A549 (cell line): ENCODE measurements at regions not wholly inside any gene's neighbourhood (a gene's known extent, or its start where the extent isn't known, plus 50 kb on each side); places are given as distances from the start of the nearest gene placed in this dataset.

Source experiments
- ATAC-seq, 2 experiments: fragments of 200-7000 bp in 1 of 2; fragments of >200 bp in 1 of 2; cut with Nextera tagmentation in 1 of 2; cut with Tn5 transposase in 1 of 2; 3 replicates each; pipeline versions ENCODE4 v1.8.0 to v1.9.1; 2018 to 2020; ENCODE audit warnings: mild to moderate bottlenecking in 1 of 2, moderate library complexity in 1 of 2
- CTCF ChIA-PET: fragments of 300-600 bp; sonication (Branson Sonifier 250); formaldehyde crosslinking; extraction: SDS; loops from one replicate; lab custom pipeline; 2021; ENCODE audit warnings: antibody characterized with exemption, inconsistent platforms; lab: Yijun Ruan, JAX
- POLR2A ChIA-PET: fragments of 350-600 bp; formaldehyde crosslinking; extraction: SDS; loops from one replicate; lab custom pipeline; 2021; ENCODE audit warnings: antibody characterized with exemption, inconsistent platforms; lab: Yijun Ruan, JAX
- DNase-seq, 2 experiments: peaks; one replicate each; pipeline versions ENCODE4 v3.0.0 to v3.0.0-alpha.2; 2011 to 2016; ENCODE audit warnings: low read depth in 1 of 2, low spot score in 1 of 2
- FAIRE-seq: peaks from 2 replicates; lab custom pipeline; 2011; peaks lifted over from hg19 to GRCh38; lab: Jason Lieb, UNC
- H3K27ac ChIP-seq, 2 experiments: fragments of >200 bp; sonication (Bioruptor Twin); formaldehyde crosslinking; 3 replicates each; pipeline ENCODE4 v1.5.1; 2016 to 2017
- H3K4me1 ChIP-seq: fragments of >200 bp; sonication (Bioruptor Twin); formaldehyde crosslinking; 3 replicates; pipeline ENCODE4 v1.6.1; 2016
- H3K4me2 ChIP-seq: fragments of >200 bp; sonication (Bioruptor Twin); formaldehyde crosslinking; 3 replicates; pipeline ENCODE4 v1.6.1; 2016
- H3K4me3 ChIP-seq: fragments of >200 bp; sonication (Bioruptor Twin); formaldehyde crosslinking; 3 replicates; pipeline ENCODE4 v1.5.1; 2016
- H3K9me3 ChIP-seq: fragments of >200 bp; sonication (Bioruptor Twin); formaldehyde crosslinking; 3 replicates; pipeline ENCODE4 v1.6.1; 2016
- BCL3 ChIP-seq: fragments of >200 bp; sonication (Bioruptor Twin); formaldehyde crosslinking; IDR thresholded peaks from 3 replicates; pipeline ENCODE4 v1.6.1; 2016
- CBX8 ChIP-seq: fragments of 200-600 bp; sonication (generic); IDR thresholded peaks from 2 replicates; pipeline ENCODE4 v1.6.1; 2016
- CHD2 ChIP-seq: fragments of 150-350 bp; IDR thresholded peaks from 2 replicates; pipeline ENCODE4 v1.6.1; 2014; ENCODE audit warnings: low read length; ENCODE audit not compliant: partially characterized antibody
- CHD4 ChIP-seq: fragments of 200-600 bp; sonication (generic); IDR thresholded peaks from 2 replicates; pipeline ENCODE4 v1.6.1; 2016; ENCODE audit warnings: antibody characterized with exemption, mild to moderate bottlenecking, borderline replicate concordance
- EHMT2 ChIP-seq: fragments of 200-600 bp; sonication (generic); IDR thresholded peaks from 2 replicates; pipeline ENCODE4 v1.6.1; 2016; ENCODE audit warnings: antibody characterized with exemption, low read depth, mild to moderate bottlenecking, moderate library complexity
- ELK1 ChIP-seq: fragments of 150-350 bp; IDR thresholded peaks from 2 replicates; pipeline ENCODE4 v1.6.1; 2014; ENCODE audit warnings: low read depth, mild to moderate bottlenecking, low read length
- ESRRA ChIP-seq: fragments of 150-350 bp; IDR thresholded peaks from 2 replicates; pipeline ENCODE4 v1.6.1; 2014; ENCODE audit warnings: mild to moderate bottlenecking, low read length, borderline replicate concordance
- FOSL2 ChIP-seq, 2 experiments: fragments of 450-650 bp in 1 of 2; fragments of >200 bp in 1 of 2; sonication (Bioruptor Twin) in 1 of 2; formaldehyde crosslinking; IDR thresholded peaks; 2 replicates each; pipeline versions ENCODE4 v1.5.0 to v1.6.1; 2016 to 2020; ENCODE audit warnings: mild to moderate bottlenecking in 1 of 2, moderate library complexity in 1 of 2
- HES2 ChIP-seq: fragments of >200 bp; sonication (Bioruptor Twin); formaldehyde crosslinking; IDR thresholded peaks from 2 replicates; pipeline ENCODE4 v1.6.1; 2016
- HOXA7 ChIP-seq: fragments of 250-450 bp; sonication (Bioruptor Pico); IDR thresholded peaks from 2 replicates; pipeline ENCODE4 v1.5.0; 2020; ENCODE audit warnings: mild to moderate bottlenecking, moderate library complexity
- MAZ ChIP-seq: fragments of 150-350 bp; IDR thresholded peaks from 2 replicates; pipeline ENCODE4 v1.6.1; 2014; ENCODE audit warnings: antibody characterized with exemption, low read depth, low read length, borderline replicate concordance
- MYC ChIP-seq: IDR thresholded peaks from 2 replicates; pipeline ENCODE4 v1.6.1; 2012; ENCODE audit warnings: mild to moderate bottlenecking, inconsistent platforms, low read length, improper control_type of control experiment, borderline replicate concordance
- PBX3 ChIP-seq: IDR thresholded peaks from 2 replicates; pipeline ENCODE4 v1.6.1; 2012
- POLR2AphosphoS2 ChIP-seq: conservative IDR thresholded peaks from 2 replicates; pipeline ENCODE4 v1.6.1; 2012; ENCODE audit warnings: low read length, improper control_type of control experiment, inconsistent platforms
- RAD21 ChIP-seq, 2 experiments: fragments of >200 bp in 1 of 2; sonication (Bioruptor Twin) in 1 of 2; formaldehyde crosslinking in 1 of 2; IDR thresholded peaks in 1 of 2; conservative IDR thresholded peaks in 1 of 2; 2 replicates in 1 of 2; 3 replicates in 1 of 2; pipeline ENCODE4 v1.6.1; 2012 to 2018; ENCODE audit warnings: inconsistent platforms in 1 of 2
- RARB ChIP-seq: fragments of 250-450 bp; sonication (Bioruptor Pico); IDR thresholded peaks from 2 replicates; pipeline ENCODE4 v1.8.0; 2021; ENCODE audit warnings: mild to moderate bottlenecking, moderate library complexity
- RCOR1 ChIP-seq: fragments of 150-350 bp; IDR thresholded peaks from 2 replicates; pipeline ENCODE4 v1.6.1; 2014; ENCODE audit warnings: antibody characterized with exemption, low read length, low read depth
- REST ChIP-seq: fragments of 200-600 bp; sonication (generic); IDR thresholded peaks from 2 replicates; pipeline ENCODE4 v1.6.1; 2016; ENCODE audit warnings: antibody characterized with exemption, mild to moderate bottlenecking, moderate library complexity
- USF2 ChIP-seq: fragments of 450-650 bp; IDR thresholded peaks from 2 replicates; pipeline ENCODE4 v1.6.1; 2014; ENCODE audit warnings: antibody characterized with exemption
- ZFP36 ChIP-seq: fragments of 450-650 bp; IDR thresholded peaks from 2 replicates; pipeline ENCODE4 v1.6.1; 2014; ENCODE audit warnings: borderline replicate concordance; ENCODE audit not compliant: partially characterized antibody
- ZNF302 ChIP-seq: fragments of 250-450 bp; sonication (Bioruptor Pico); IDR thresholded peaks from 2 replicates; pipeline ENCODE4 v1.9.0; 2021; ENCODE audit warnings: inconsistent platforms, mild to moderate bottlenecking, moderate library complexity
- WGBS: methylation state at CpG from one replicate; pipeline ENCODE4 v1.1.6; 2017; ENCODE audit errors: missing lambda C conversion rate; 5-methylcytosine and 5-hydroxymethylcytosine counted together

GRCh38 chr13:61029064-61029463, 386.6 kb downstream of the PCDH20 start:
- H3K4me2 ChIP-seq: no peak overlapping the region
- no peaks in the 10 kb centered on the region for H3K4me1 ChIP-seq
- H3K4me3 ChIP-seq: no peak overlapping the region
- TF ChIP-seq BCL3 (no peak), POLR2AphosphoS2 (no peak), RCOR1 (no peak), RAD21 (conservative IDR thresholded peaks at IDR 0.05 in 1 of 2, IDR thresholded peaks at IDR 0.05 in 1 of 2) (no peak), REST (no peak), EHMT2 (no peak), USF2 (no peak), PBX3 (no peak), CHD4 (no peak), MAZ (no peak), ZNF302 (no peak), HOXA7 (CRISPR knock-in tag) (no peak), ELK1 (no peak)
- no peaks in the 10 kb centered on the region for H3K9me3 ChIP-seq
- no peak for FAIRE-seq
- ChIA-PET POLR2A (no interaction called here), CTCF (no interaction called here)
- no peak for ATAC-seq
- no peak for DNase-seq
- 0% methylated on average over 2 of the region's 2 CpGs for WGBS
- no peak overlapping the region for H3K27ac ChIP-seq

GRCh38 chr13:61024046-61024445, 391.6 kb downstream of the PCDH20 start:
- no peak for ATAC-seq
- FAIRE-seq: no peak
- no peaks in the 10 kb centered on the region for H3K9me3 ChIP-seq
- no peak overlapping the region for H3K4me3 ChIP-seq
- no peaks in the 10 kb centered on the region for H3K4me1 ChIP-seq
- POLR2A ChIA-PET: no interaction called here
- CTCF ChIA-PET: no interaction called here
- no peak for DNase-seq
- no peak for TF ChIP-seq MYC
- no peak for TF ChIP-seq MAZ
- no peak for TF ChIP-seq FOSL2 (IDR thresholded peaks at IDR 0.05)
- no peak for TF ChIP-seq FOSL2 (CRISPR knock-in tag; IDR thresholded peaks at IDR 0.05)
- no peak for TF ChIP-seq CHD2
- no peak for TF ChIP-seq ZFP36
- TF ChIP-seq HES2: no peak
- TF ChIP-seq REST: no peak
- no peak for TF ChIP-seq POLR2AphosphoS2
- TF ChIP-seq ESRRA: no peak
- no peak for TF ChIP-seq EHMT2
- no peak for TF ChIP-seq CBX8
- no peak for TF ChIP-seq RARB
- no peak for TF ChIP-seq USF2
- H3K27ac ChIP-seq: no peak overlapping the region
- H3K4me2 ChIP-seq: no peak overlapping the region
